ENCODE measurements at regions not wholly inside any gene's neighbourhood (a gene's known extent, or its start where the extent isn't known, plus 50 kb on each side); places are given as distances from the start of the nearest gene placed in this dataset.
"Not testable (repeated sequence)": the region's sequence is repeated elsewhere in the genome, so short reads cannot be mapped to it uniquely, and the experiment has no call there.

DNA sequence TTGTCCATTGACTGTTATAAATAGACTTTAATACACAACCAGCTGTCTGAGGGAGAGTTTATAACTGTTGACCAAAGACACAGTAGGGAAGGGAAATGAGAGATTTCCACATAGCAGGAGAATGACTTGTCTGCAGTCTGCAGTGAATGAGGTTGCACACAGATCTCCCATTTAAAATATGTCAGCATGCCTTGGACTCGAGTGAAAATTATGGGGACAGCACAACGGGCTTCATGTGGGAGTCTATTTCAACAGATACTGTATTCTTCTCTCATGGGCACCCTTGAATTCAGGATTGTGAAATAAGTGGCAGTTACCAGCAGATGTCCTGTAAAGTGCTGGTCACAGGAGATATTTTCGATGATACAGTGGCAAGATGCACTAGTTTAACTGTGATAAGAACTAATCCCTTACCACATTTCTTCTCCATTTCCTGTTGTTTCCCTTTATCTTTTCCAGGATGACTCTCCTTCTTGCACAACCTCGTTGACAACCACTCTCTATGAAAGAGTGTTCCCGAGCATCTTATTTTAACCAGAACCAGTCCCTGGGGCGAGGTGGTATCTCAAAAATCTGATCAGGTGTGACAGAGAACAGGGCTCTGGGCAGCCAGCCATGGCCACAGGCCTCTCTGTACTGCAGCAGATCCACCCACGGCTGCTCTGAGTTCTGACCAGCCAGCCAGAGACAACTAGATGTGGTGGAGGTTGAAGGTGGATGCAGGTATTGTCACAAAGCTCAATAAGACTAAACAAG, 51.5 kb upstream of the MAP3K1 start:
- DNase-seq, result no peak

- no peak for DNase-seq
These were observed 52.2 kb upstream of the MAP3K1 start for GRCh38 chr5:56763182-56763581.

- DNase-seq, result no peak
These were observed 54.0 kb upstream of the MAP3K1 start for GRCh38 chr5:56761151-56761885.

- DNase-seq, result no peak
These were observed 54.6 kb upstream of the MAP3K1 start for GRCh38 chr5:56760723-56761122.

- no peak for DNase-seq
These were observed 55.7 kb upstream of the MAP3K1 start for GRCh38 chr5:56759521-56760216.

DNA sequence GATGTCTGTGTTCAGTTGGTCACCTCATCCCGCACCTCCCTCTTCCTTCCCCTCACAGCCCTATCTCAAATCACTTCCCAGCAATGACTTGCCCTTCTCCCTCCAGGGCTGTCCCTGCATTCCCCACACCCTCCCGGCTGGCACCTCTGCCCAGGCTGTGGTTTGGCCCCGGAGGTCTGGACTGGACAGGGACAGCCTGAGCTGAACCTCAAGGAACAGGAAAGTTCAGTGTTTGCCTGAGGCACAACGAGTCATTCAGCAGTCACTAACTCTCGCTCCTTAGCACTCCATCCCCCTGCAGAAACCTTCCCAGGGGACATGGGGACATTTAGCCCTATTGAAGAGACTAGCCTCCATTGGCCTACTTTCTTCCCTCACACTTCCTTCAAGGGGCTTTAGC, 58.3 kb upstream of the MAP3K1 start:
- DNase-seq, result no peak

DNA sequence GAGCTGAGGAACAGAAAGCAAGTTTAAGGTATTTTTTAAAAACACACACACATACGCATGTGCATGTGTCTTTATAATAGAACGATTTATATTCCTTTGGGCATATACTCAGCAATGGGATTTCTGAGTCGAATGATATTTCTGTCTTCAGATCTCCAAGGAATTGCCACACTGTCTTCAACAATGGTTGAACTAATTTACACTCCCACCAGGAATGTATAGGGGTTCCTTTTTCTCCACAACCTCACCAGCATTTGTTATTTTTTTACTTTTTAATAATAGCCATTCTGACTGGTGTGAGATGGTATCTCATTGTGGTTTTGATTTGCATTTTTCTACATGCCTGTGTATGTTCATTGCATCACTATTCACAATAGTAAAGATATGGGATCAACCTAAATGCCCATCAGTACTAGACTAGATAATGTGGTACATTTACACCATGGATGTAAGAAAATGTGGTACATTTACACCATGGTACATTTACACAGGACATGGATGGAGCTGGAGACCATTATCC, 60.3 kb upstream of the MAP3K1 start:
- no peak for DNase-seq

DNA sequence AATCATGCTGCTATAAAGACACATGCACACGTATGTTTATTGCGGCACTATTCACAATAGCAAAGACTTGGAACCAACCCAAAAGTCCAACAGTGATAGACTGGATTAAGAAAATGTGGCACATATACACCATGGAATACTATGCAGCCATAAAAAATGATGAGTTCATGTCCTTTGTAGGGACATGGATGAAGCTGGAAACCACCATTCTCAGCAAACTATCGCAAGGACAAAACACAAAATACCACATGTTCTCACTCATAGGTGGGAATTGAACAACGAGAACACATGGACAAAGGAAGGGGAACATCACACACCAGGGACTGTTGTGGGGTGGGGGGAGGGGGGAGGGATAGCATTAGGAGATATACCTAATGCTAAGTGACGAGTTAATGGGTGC, 61.8 kb upstream of the MAP3K1 start:
- not testable (repeated sequence) for DNase-seq

DNA sequence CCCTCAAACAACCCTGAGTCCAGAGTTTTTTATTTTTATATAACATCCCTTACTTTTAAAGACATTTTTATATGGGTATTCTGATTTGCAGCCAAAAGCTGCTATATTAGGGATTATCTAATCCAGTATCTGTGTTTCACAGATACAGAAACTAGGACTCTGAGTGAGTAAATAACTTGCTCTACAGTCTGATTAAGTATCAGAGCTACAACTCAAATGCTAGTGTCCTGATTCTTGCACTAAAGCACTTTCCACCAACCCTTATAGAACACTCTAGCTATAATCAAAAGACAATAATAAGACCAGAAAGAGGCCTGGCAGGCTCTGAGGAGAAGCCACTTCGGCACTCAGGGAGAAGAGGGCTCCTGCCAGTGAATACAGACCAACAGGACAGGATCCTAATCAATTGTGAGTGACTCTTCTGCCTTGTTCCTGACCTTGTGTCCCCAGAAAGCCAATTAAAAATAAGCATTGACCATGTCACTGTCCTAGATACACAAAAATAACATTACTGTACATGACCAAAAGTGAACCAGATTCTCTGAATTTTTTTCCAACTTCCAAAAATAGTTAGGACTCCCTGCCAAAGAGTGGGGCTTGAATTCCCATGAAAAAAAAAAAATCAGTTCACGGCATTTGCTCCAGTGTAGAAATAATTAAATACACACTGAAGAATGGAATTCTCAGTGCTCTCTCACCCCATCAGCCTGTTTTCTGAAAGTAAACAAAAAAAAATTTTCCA, 63.6 kb upstream of the MAP3K1 start:
- no peak for DNase-seq

DNA sequence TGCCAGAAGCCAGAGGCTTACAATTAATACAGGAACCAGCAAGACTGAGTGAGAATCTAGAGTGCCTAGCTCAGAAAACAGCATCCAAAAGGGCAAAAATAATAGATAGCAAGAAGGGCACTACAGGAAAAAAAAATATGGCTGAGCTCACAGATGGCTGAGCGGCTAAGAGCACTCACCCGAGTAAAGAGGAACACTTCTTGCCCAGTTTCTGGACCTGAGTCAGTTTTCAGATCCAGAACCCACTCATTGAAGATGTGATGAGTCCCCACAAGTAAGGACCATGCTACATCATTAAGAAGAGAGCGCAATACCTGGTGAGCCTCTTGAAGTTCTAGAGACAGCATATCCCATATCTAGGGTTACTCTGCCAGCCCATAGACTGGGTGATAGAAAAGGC, 65.5 kb upstream of the MAP3K1 start:
- no peak for DNase-seq

- DNase-seq, result no peak
These were observed 68.6 kb upstream of the MAP3K1 start for GRCh38 chr5:56746553-56747339.

GRCh38 chr5:56745864-56746263, 69.5 kb upstream of the MAP3K1 start:
- DNase-seq, result no peak

DNA sequence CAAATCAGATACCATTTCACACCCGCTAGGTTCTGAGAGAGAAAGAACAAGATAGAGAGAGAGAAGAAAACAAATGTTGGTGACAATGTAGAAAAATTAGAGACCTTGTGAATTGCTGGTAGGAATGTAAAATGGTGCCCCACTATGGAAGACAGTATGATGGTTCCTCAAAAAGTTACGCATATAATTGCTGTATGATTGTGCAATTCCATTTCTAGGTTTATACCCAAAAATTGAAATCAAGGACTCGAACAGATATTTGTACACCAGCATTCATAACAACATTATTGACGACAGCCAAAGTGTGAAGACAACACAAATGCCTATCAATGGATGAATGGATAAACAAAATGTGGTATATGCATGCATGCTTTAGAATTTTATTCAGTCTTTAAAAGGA, 74.5 kb upstream of the MAP3K1 start:
- no peak for DNase-seq

DNA sequence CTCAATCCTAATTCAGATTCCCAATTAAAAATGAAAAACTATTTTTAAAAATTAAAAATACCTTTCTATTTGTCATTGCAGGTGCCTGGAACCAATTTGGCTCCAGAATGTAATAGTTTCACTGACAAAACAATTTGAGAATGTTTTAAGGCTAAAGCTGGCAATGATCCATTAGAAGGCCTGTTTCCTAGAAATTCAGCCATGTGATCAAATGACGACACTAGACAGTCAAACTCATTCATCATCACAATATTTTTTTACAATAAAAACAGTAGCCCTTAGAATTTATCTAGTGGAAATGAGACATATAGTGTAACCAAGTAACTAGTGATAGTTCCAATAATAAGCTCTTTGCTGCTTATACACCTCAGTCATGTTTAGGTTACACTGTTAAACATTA, 75.4 kb upstream of the MAP3K1 start:
- no peak for DNase-seq

GRCh38 chr5:56737951-56738606, 77.3 kb upstream of the MAP3K1 start:
- DNase-seq, result no peak

DNA sequence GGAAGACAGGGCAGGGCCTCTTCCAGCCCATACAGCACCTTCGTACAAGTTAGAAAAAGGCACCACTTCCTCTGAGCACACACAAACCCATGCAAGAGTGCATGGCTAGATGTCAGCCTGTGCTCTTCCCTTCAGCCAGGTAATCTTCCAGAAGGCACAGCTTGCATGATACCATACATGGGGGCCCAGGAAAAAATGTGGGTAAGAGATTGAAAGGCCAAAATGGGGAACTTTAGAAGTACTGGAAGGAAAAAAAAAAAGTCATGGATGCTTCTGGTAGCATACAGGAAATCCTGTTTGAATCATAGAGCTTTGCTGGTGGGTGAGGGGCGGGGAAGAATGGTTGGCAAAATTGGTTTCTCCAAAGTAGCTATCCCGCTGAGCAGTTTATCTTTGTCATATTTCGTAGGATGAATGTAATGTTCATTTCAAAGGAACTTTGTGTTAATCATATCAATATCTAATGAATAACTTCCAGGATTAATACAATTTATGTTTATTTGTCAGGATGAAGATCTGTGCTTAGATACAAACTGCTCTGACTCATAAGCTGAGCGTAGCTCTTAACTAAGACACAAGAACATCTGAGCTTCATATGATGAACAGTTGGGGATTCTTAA, 78.2 kb upstream of the MAP3K1 start:
- no peak for DNase-seq

GRCh38 chr5:56735849-56736641, 79.3 kb upstream of the MAP3K1 start:
- DNase-seq, result peak; percentile 7

- DNase-seq, result no peak
These were observed 81.2 kb upstream of the MAP3K1 start for GRCh38 chr5:56734091-56734694.

GRCh38 chr5:56733580-56733979, 81.8 kb upstream of the MAP3K1 start:
- DNase-seq, result no peak

DNA sequence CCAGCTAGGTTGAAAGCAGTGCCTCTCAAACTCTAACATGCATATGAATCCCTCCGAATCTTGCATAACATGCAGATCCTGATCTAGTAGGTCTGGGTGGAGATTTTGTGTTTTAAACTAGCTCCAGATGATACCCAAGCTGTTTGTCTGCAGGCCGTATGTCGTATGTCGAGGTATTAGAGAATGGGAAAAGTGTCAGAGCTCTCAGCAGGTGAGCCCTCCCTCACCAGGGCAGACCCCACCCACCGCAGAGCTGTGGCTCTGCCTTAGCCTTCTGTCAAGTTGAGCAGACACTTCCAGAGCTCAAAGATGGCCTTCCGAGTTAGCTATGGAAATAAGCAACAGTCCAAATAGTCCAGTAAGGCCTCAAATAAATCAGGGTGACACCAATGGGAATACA, 83.2 kb upstream of the MAP3K1 start:
- no peak for DNase-seq

Measured in activated effector memory CD4-positive, alpha-beta T cell treated with Interleukin-2 at 50 U/mL for 16 hours (primary cell).